ENCODE measurements at regions not wholly inside any gene's neighbourhood (a gene's known extent, or its start where the extent isn't known, plus 50 kb on each side); places are given as distances from the start of the nearest gene placed in this dataset.

DNA sequence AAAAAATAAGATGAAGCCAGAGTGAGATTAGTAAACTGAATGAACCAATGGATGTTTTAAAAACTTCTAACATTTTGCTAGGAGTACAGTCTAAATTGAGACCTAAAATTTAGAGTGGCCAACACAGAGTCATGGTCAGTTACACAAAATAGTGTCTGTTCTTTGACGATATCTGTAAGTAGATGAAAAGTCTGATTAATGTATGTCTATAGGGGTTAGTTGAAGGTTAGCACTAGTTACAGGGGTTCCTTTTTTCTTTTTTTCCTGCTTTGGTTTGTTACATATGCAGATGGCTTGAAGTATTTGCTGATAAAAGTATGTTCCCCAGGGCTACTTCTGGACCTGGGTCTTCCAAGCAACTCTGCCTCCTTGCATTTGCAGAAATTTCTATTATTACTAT, 90.1 kb upstream of the MTPN start:
- H3K27me3 ChIP-seq: no peaks in the 10 kb centered on the region
- H3K9me3 ChIP-seq: no peaks in the 10 kb centered on the region
- no peaks in the 10 kb centered on the region for H3K4me1 ChIP-seq
- H3K27ac ChIP-seq: no peak overlapping the region
- intact Hi-C loops (cut with DNase I; ENCODE audit: low total_unique reads) (no loop called here), in situ Hi-C loops (cut with MboI; ENCODE audit: low sequenced_read_pairs in 4 of 4) (no loop called here)
- ATAC-seq (no peak), DNase-seq (no peak)
- no peak overlapping the region for H3K4me3 ChIP-seq
- no peaks in the 10 kb centered on the region for H3K36me3 ChIP-seq
- TF ChIP-seq POLR2A (IDR thresholded peaks at IDR 0.05): no peak
- TF ChIP-seq, protein P1, sequence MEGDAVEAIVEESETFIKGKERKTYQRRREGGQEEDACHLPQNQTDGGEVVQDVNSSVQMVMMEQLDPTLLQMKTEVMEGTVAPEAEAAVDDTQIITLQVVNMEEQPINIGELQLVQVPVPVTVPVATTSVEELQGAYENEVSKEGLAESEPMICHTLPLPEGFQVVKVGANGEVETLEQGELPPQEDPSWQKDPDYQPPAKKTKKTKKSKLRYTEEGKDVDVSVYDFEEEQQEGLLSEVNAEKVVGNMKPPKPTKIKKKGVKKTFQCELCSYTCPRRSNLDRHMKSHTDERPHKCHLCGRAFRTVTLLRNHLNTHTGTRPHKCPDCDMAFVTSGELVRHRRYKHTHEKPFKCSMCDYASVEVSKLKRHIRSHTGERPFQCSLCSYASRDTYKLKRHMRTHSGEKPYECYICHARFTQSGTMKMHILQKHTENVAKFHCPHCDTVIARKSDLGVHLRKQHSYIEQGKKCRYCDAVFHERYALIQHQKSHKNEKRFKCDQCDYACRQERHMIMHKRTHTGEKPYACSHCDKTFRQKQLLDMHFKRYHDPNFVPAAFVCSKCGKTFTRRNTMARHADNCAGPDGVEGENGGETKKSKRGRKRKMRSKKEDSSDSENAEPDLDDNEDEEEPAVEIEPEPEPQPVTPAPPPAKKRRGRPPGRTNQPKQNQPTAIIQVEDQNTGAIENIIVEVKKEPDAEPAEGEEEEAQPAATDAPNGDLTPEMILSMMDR (IDR thresholded peaks at IDR 0.05 in 4 of 5, conservative IDR thresholded peaks at IDR 0.05 in 1 of 5): no peak

DNA sequence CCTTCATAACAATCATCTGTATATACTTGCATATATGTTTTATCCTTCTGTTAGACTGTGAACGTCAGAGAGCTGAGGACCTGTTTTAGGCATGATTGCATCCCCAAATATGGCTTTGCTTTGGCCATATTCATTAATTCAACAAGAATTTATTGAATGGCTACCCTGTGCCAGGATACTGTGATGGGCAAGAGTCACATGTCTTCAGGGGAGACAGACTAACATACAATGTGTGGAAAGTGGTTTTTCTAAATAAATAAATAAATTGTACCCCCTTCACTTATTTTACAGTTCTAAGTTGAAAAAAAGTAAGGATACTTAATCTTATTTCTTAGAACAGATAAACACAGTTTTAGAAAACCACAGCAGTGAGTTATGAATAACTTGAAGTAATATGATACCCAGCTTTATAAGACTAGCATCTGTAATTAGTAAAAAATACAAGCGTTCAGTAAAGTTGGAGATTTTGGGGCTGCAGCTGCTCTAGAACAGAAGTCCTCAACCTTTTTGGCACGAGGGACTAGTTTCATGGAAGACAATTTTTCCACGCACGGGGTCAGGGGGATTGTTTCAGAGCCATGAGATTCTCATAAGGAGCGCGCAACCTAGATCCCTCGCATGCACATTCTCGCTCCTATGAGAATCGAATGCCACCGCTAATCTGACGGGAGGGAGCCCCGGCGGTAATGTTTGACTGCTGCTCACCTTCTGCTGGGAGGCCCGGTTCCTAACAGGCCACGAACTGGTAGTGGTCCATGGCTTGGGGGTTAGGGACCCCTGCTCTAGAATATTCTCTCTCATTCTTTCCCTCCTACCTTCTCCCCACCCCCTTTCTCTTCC, 89.4 kb upstream of the MTPN start:
- ATAC-seq: no peak
- H3K4me1 ChIP-seq: no peaks in the 10 kb centered on the region
- H3K27ac ChIP-seq: no peak overlapping the region
- no peak overlapping the region for H3K4me3 ChIP-seq
- no peaks in the 10 kb centered on the region for H3K36me3 ChIP-seq
- no peaks in the 10 kb centered on the region for H3K9me3 ChIP-seq
- in situ Hi-C loops (cut with MboI; ENCODE audit: low sequenced_read_pairs in 4 of 4) (no loop called here), intact Hi-C loops (cut with DNase I; ENCODE audit: low total_unique reads) (no loop called here)
- DNase-seq: no peak
- no peaks in the 10 kb centered on the region for H3K27me3 ChIP-seq
- no peak for TF ChIP-seq POLR2A (IDR thresholded peaks at IDR 0.05)
- TF ChIP-seq, protein P1 (IDR thresholded peaks at IDR 0.05 in 4 of 5, conservative IDR thresholded peaks at IDR 0.05 in 1 of 5): no peak

DNA sequence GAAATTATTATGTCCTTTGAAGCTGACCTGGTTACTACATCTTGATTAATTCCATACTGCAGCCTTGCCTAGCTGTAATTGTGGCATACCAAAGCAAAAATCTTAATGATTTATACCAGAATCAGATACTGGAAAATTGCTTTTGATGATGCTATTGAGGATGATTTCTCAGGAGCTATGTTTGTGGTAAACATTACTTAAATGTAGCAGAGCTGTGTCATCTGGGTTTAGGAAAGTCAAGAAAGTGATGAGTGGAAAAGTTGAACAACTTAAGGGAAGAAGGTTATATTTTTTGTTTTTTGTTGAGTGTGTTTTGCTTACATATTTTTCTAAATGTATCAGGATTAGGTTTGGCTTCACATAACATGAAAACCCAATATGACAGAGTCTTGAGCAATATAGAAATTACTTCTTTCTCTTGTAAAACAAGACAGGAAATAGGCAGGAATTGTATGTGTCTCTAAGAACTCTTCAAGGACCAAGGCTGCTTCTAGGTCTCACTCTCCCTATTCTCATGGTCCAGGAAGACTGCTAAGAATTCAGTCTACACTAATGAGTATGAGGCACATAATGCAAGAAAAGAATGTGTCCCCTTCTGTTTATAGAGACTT, 87.6 kb upstream of the MTPN start:
- Histone ChIP-seq H3K27me3 (no peaks in the 10 kb centered on the region), H3K36me3 (no peaks in the 10 kb centered on the region), H3K27ac (no peak overlapping the region), H3K4me3 (no peak overlapping the region), H3K9me3 (no peaks in the 10 kb centered on the region), H3K4me1 (no peaks in the 10 kb centered on the region)
- intact Hi-C loops (cut with DNase I; ENCODE audit: low total_unique reads): no loop called here
- in situ Hi-C loops (cut with MboI; ENCODE audit: low sequenced_read_pairs in 4 of 4): no loop called here
- TF ChIP-seq, protein P1 (IDR thresholded peaks at IDR 0.05 in 4 of 5, conservative IDR thresholded peaks at IDR 0.05 in 1 of 5): no peak
- no peak for TF ChIP-seq POLR2A (IDR thresholded peaks at IDR 0.05)
- DNase-seq (no peak), ATAC-seq (no peak)

DNA sequence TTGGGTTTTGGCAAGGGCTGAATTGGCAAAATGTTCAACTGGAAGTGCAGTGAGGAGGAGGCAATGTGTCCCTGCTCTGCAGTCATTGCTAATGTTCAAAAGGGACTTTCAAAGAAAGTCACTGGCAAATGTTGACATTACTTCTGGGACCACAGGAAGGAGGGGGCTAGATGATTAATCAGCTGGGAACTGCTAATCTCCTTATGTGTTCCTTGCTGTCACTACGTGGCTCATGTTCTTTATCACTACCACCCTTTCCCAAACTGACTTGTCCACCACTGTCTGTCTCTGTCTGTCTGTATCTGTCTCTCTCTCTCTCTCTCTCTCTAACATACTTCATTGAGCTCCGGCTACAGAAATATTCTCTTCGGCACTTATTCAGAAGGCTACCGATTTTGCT, 86.9 kb upstream of the MTPN start:
- Histone ChIP-seq H3K9me3 (no peaks in the 10 kb centered on the region), H3K4me1 (no peaks in the 10 kb centered on the region), H3K4me3 (no peak overlapping the region), H3K27ac (no peak overlapping the region), H3K36me3 (no peaks in the 10 kb centered on the region), H3K27me3 (no peaks in the 10 kb centered on the region)
- no peak for TF ChIP-seq POLR2A (IDR thresholded peaks at IDR 0.05)
- TF ChIP-seq, protein P1 (IDR thresholded peaks at IDR 0.05 in 4 of 5, conservative IDR thresholded peaks at IDR 0.05 in 1 of 5): no peak
- DNase-seq: no peak
- ATAC-seq: no peak
- in situ Hi-C loops (cut with MboI; ENCODE audit: low sequenced_read_pairs in 4 of 4) (no loop called here), intact Hi-C loops (cut with DNase I; ENCODE audit: low total_unique reads) (no loop called here)

Measured in gastrocnemius medialis (tissue), 4 donors.